B cell (primary cell): ENCODE measurements at regions not wholly inside any gene's neighbourhood (a gene's known extent, or its start where the extent isn't known, plus 50 kb on each side); places are given as distances from the start of the nearest gene placed in this dataset.

Source experiments
- EZH2 ChIP-seq: IDR thresholded peaks from 2 replicates; pipeline ENCODE4 v1.6.1; 2012; ENCODE audit warnings: borderline replicate concordance, low read depth, mild to moderate bottlenecking, moderate library complexity, low read length; ENCODE audit not compliant: insufficient read depth, poor library complexity, severe bottlenecking
- TF ChIP-seq, protein P1 (sequence below): fragments of 200-600 bp; IDR thresholded peaks from one replicate; pipeline ENCODE4 v1.8.0; 2022; ENCODE audit warnings: antibody characterized with exemption, mild to moderate bottlenecking

DNA sequence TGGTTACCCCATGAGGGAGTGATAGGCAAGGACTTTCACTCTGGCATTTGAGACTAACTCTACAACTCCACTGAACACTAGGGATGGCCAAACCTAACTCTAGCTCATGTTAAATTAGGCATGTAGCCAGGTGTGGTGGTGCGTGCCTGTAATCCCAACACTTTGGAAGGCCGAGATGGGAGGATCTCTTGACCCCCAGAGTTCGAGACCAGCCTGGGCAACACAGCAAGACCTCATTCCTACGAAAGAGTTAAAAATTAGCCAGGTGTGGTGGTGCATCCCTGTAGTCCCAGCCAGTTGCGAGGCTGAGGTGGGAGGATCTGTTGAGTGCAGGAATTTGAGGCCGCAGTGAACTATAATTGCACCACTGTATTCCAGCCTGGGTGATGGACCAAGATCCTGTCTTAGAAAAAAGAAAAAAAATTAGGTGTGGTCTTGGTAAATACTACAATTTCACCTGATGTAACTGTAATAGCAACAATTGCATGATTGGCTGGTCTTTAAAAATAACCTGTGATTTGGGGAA lies 81.2 kb upstream of the ARHGAP29 start:
- no peak for TF ChIP-seq EZH2
- TF ChIP-seq, protein P1, sequence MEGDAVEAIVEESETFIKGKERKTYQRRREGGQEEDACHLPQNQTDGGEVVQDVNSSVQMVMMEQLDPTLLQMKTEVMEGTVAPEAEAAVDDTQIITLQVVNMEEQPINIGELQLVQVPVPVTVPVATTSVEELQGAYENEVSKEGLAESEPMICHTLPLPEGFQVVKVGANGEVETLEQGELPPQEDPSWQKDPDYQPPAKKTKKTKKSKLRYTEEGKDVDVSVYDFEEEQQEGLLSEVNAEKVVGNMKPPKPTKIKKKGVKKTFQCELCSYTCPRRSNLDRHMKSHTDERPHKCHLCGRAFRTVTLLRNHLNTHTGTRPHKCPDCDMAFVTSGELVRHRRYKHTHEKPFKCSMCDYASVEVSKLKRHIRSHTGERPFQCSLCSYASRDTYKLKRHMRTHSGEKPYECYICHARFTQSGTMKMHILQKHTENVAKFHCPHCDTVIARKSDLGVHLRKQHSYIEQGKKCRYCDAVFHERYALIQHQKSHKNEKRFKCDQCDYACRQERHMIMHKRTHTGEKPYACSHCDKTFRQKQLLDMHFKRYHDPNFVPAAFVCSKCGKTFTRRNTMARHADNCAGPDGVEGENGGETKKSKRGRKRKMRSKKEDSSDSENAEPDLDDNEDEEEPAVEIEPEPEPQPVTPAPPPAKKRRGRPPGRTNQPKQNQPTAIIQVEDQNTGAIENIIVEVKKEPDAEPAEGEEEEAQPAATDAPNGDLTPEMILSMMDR: no peak
